ENCODE measurements at regions not wholly inside any gene's neighbourhood (a gene's known extent, or its start where the extent isn't known, plus 50 kb on each side); places are given as distances from the start of the nearest gene placed in this dataset.

- Histone ChIP-seq H3K27ac (ENCODE audit: low read length) (no peak overlapping the region), H3K36me3 (replicated peaks; ENCODE audit: low read depth, low read length) (no peaks in the 10 kb centered on the region), H4K20me1 (ENCODE audit: insufficient read depth, low read length) (no peaks in the 10 kb centered on the region), H3K9ac (ENCODE audit: low read length) (no peak overlapping the region), H3K4me2 (ENCODE audit: low read length) (no peak overlapping the region), H3K79me2 (ENCODE audit: low read length) (no peaks in the 10 kb centered on the region), H2AFZ (ENCODE audit: low read depth, low read length) (no peak overlapping the region), H3K9me3 (ENCODE audit: insufficient read depth, low read length) (no peaks in the 10 kb centered on the region), H3K4me1 (ENCODE audit: low read length) (no peaks in the 10 kb centered on the region), H3K27me3 (ENCODE audit: low read depth, low read length) (peaks cover 12% of the 10 kb centered on the region), H3K4me3 (ENCODE audit: low read length) (no peak overlapping the region)
- TF ChIP-seq EZH2phosphoT487 (IDR thresholded peaks at IDR 0.05; ENCODE audit: low read depth) (no peak), CTCF (IDR thresholded peaks at IDR 0.05; ENCODE audit: low read depth, low read length) (no peak)
Measured at GRCh38 chr1:34617321-34618118, 137.3 kb upstream of the GJB5 start.

- H3K36me3 ChIP-seq (replicated peaks; ENCODE audit: low read depth, low read length): no peaks in the 10 kb centered on the region
- H3K4me1 ChIP-seq (ENCODE audit: low read length): no peaks in the 10 kb centered on the region
- H3K79me2 ChIP-seq (ENCODE audit: low read length): no peaks in the 10 kb centered on the region
- peaks cover 12% of the 10 kb centered on the region for H3K27me3 ChIP-seq (ENCODE audit: low read depth, low read length)
- H2AFZ ChIP-seq (ENCODE audit: low read depth, low read length): no peak overlapping the region
- TF ChIP-seq EZH2phosphoT487 (IDR thresholded peaks at IDR 0.05; ENCODE audit: low read depth) (no peak), CTCF (IDR thresholded peaks at IDR 0.05; ENCODE audit: low read depth, low read length) (no peak)
- no peak overlapping the region for H3K27ac ChIP-seq (ENCODE audit: low read length)
- H4K20me1 ChIP-seq (ENCODE audit: insufficient read depth, low read length): no peaks in the 10 kb centered on the region
- no peak overlapping the region for H3K4me3 ChIP-seq (ENCODE audit: low read length)
- H3K4me2 ChIP-seq (ENCODE audit: low read length): no peak overlapping the region
- no peaks in the 10 kb centered on the region for H3K9me3 ChIP-seq (ENCODE audit: insufficient read depth, low read length)
- no peak overlapping the region for H3K9ac ChIP-seq (ENCODE audit: low read length)
Measured at GRCh38 chr1:34618381-34618780, 136.5 kb upstream of the GJB5 start.

- no peaks in the 10 kb centered on the region for H4K20me1 ChIP-seq (ENCODE audit: insufficient read depth, low read length)
- H3K4me1 ChIP-seq (ENCODE audit: low read length): no peaks in the 10 kb centered on the region
- H3K4me3 ChIP-seq (ENCODE audit: low read length): no peak overlapping the region
- peaks cover 12% of the 10 kb centered on the region for H3K27me3 ChIP-seq (ENCODE audit: low read depth, low read length)
- H3K4me2 ChIP-seq (ENCODE audit: low read length): no peak overlapping the region
- no peak overlapping the region for H2AFZ ChIP-seq (ENCODE audit: low read depth, low read length)
- no peak overlapping the region for H3K27ac ChIP-seq (ENCODE audit: low read length)
- TF ChIP-seq CTCF (IDR thresholded peaks at IDR 0.05; ENCODE audit: low read depth, low read length) (no peak), EZH2phosphoT487 (IDR thresholded peaks at IDR 0.05; ENCODE audit: low read depth) (no peak)
- H3K9me3 ChIP-seq (ENCODE audit: insufficient read depth, low read length): no peaks in the 10 kb centered on the region
- H3K79me2 ChIP-seq (ENCODE audit: low read length): no peaks in the 10 kb centered on the region
- H3K9ac ChIP-seq (ENCODE audit: low read length): no peak overlapping the region
- H3K36me3 ChIP-seq (replicated peaks; ENCODE audit: low read depth, low read length): no peaks in the 10 kb centered on the region
Measured at GRCh38 chr1:34619256-34619655, 135.6 kb upstream of the GJB5 start.

GRCh38 chr1:34621916-34622315 lies 132.9 kb upstream of the GJB5 start:
- Histone ChIP-seq H3K4me1 (ENCODE audit: low read length) (no peaks in the 10 kb centered on the region), H3K4me2 (ENCODE audit: low read length) (no peak overlapping the region), H3K9ac (ENCODE audit: low read length) (no peak overlapping the region), H3K27me3 (ENCODE audit: low read depth, low read length) (peaks cover 12% of the 10 kb centered on the region), H4K20me1 (ENCODE audit: insufficient read depth, low read length) (no peaks in the 10 kb centered on the region), H3K79me2 (ENCODE audit: low read length) (no peaks in the 10 kb centered on the region), H3K27ac (ENCODE audit: low read length) (no peak overlapping the region), H2AFZ (ENCODE audit: low read depth, low read length) (no peak overlapping the region), H3K36me3 (replicated peaks; ENCODE audit: low read depth, low read length) (no peaks in the 10 kb centered on the region), H3K9me3 (ENCODE audit: insufficient read depth, low read length) (no peaks in the 10 kb centered on the region), H3K4me3 (ENCODE audit: low read length) (no peak overlapping the region)
- no peak for TF ChIP-seq EZH2phosphoT487 (IDR thresholded peaks at IDR 0.05; ENCODE audit: low read depth)
- TF ChIP-seq CTCF (IDR thresholded peaks at IDR 0.05; ENCODE audit: low read depth, low read length): no peak

Measured in OCI-LY3 (cell line).